HL-60 (cell line): ENCODE measurements at regions not wholly inside any gene's neighbourhood (a gene's known extent, or its start where the extent isn't known, plus 50 kb on each side); places are given as distances from the start of the nearest gene placed in this dataset.

Experiments used
- DNase-seq, 2 experiments: peaks; one replicate each; pipeline ENCODE4 v3.0.0-alpha.2; 2010 to 2020; ENCODE audit warnings: low read depth in 1 of 2, low spot score in 1 of 2
- H3K27ac ChIP-seq: fragments of 250-450 bp; sonication (Bioruptor Pico); replicated peaks from 2 replicates; pipeline ENCODE4 v1.5.1; 2020; ENCODE audit warnings: mild to moderate bottlenecking, moderate library complexity
- H3K27me3 ChIP-seq: fragments of 250-450 bp; sonication (Bioruptor Pico); 2 replicates; pipeline ENCODE4 v1.5.1; 2021; ENCODE audit warnings: mild to moderate bottlenecking, moderate library complexity; ENCODE audit not compliant: insufficient read depth, poor library complexity, severe bottlenecking
- H3K4me3 ChIP-seq: replicated peaks from 2 replicates; pipeline ENCODE4 v1.5.1; 2011; ENCODE audit warnings: mild to moderate bottlenecking, control low read depth, low read length; ENCODE audit not compliant: insufficient read depth
- GABPA ChIP-seq: IDR thresholded peaks from 2 replicates; pipeline ENCODE4 v1.6.1; 2012; ENCODE audit warnings: low read depth
- POLR2AphosphoS5 ChIP-seq: IDR thresholded peaks from 2 replicates; pipeline ENCODE4 v1.6.1; 2012; ENCODE audit warnings: low read depth
- REST ChIP-seq: IDR thresholded peaks from 2 replicates; pipeline ENCODE4 v1.6.1; 2012; ENCODE audit warnings: low read depth; ENCODE audit not compliant: insufficient replicate concordance
- SPI1 ChIP-seq: IDR thresholded peaks from 2 replicates; pipeline ENCODE4 v1.6.1; 2012; ENCODE audit warnings: low read depth, mild to moderate bottlenecking, borderline replicate concordance
- TF ChIP-seq, protein P1 (sequence below): IDR thresholded peaks from one replicate; pipeline ENCODE4 v1.5.1; 2011; ENCODE audit warnings: low read length, control low read depth, inconsistent platforms; ENCODE audit not compliant: insufficient read depth

DNA sequence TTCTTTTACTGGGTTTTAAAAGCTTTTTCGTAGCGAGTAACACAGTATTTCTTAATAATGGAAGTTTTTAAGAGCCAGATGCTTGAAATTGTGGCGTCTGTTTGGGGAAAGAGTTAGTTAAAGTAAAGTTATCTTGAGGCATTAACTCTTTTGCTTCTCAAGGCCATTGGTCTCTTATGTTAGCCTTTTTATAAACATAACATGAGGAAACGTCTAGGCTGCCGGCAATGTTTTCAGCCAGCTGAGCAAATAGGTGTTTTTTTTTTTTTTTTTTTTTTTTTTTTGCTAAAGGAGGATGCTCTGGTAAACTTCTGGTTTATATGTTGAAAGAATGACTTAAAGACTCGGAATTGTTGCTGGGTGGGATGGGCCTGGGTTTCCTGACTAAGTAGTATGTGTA, 51.1 kb upstream of the RBMX start:
- H3K4me3 ChIP-seq = no peak overlapping the region
- H3K27me3 ChIP-seq = no peaks in the 10 kb centered on the region
- TF ChIP-seq SPI1 = no peak
- TF ChIP-seq, protein P1, sequence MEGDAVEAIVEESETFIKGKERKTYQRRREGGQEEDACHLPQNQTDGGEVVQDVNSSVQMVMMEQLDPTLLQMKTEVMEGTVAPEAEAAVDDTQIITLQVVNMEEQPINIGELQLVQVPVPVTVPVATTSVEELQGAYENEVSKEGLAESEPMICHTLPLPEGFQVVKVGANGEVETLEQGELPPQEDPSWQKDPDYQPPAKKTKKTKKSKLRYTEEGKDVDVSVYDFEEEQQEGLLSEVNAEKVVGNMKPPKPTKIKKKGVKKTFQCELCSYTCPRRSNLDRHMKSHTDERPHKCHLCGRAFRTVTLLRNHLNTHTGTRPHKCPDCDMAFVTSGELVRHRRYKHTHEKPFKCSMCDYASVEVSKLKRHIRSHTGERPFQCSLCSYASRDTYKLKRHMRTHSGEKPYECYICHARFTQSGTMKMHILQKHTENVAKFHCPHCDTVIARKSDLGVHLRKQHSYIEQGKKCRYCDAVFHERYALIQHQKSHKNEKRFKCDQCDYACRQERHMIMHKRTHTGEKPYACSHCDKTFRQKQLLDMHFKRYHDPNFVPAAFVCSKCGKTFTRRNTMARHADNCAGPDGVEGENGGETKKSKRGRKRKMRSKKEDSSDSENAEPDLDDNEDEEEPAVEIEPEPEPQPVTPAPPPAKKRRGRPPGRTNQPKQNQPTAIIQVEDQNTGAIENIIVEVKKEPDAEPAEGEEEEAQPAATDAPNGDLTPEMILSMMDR = no peak
- no peak for TF ChIP-seq POLR2AphosphoS5
- no peak for TF ChIP-seq REST
- no peak for TF ChIP-seq GABPA
- DNase-seq = no peak
- H3K27ac ChIP-seq = no peak overlapping the region
